Fibroblast of lung (primary cell): ENCODE measurements at regions not wholly inside any gene's neighbourhood (a gene's known extent, or its start where the extent isn't known, plus 50 kb on each side); places are given as distances from the start of the nearest gene placed in this dataset.

Experiments
- CTCF ChIP-seq, 2 donors: IDR thresholded peaks in 1 of 2; conservative IDR thresholded peaks in 1 of 2; 1 replicate in 1 of 2; 2 replicates in 1 of 2; pipeline ENCODE4 v1.5.1; 2011 to 2012; ENCODE audit warnings: low read length in 2 of 2, control low read depth in 1 of 2, inconsistent platforms in 1 of 2, low read depth in 1 of 2, mild to moderate bottlenecking in 1 of 2
- EZH2 ChIP-seq: IDR thresholded peaks from 2 replicates; pipeline ENCODE4 v1.5.1; 2012; ENCODE audit warnings: low read length, control low read depth, mild to moderate bottlenecking; ENCODE audit errors: missing control alignments

GRCh38 chr3:13227315-13228165 lies 154.3 kb upstream of the IQSEC1 start:
- TF ChIP-seq CTCF (conservative IDR thresholded peaks at IDR 0.05 in 1 of 2, IDR thresholded peaks at IDR 0.05 in 1 of 2; ENCODE audit: low read depth in 1 of 2, low read length in 2 of 2) (no peak), EZH2 (no peak)
